Erythroblast (primary cell): ENCODE measurements at regions not wholly inside any gene's neighbourhood (a gene's known extent, or its start where the extent isn't known, plus 50 kb on each side); places are given as distances from the start of the nearest gene placed in this dataset.

Source experiments
- GATA1 ChIP-seq: IDR thresholded peaks from 2 replicates; pipeline ENCODE4 v1.6.1; 2011; ENCODE audit warnings: low read depth, mild to moderate bottlenecking, control low read depth, low read length, moderate library complexity
- POLR2A ChIP-seq: IDR thresholded peaks from 2 replicates; pipeline ENCODE4 v1.6.1; 2011; ENCODE audit warnings: mild to moderate bottlenecking, low read length

DNA sequence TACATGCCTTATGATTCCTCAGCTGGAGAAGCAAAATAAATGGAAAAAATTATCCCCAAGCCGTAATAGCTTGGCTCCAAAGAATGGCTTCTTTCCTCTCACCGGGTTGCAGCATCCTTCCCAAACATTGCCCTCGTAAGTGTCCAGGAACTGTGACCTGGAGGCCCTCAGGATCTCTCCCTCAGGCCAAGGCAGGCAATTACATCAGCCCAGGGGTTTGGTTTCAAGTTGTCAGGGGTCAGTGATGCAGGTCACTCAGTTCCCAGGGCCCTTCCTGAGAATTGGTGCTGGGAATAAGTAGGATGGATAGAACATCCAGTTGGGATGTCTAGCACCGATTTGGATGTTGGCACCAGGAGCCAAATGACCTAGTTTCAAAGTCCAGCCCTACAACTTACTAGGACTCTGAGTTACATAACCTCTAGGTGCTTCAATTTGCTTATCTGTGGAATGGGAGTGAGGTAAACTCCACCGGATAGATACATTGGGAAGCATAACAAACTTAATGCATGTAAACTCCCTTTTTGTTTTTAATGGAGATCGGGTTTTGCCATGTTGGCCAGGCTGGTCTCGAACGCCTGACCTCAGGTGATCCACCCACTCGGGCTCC is 133.5 kb upstream of the DAP start:
- TF ChIP-seq POLR2A, result no peak
- TF ChIP-seq GATA1, result no peak
